HepG2 (cell line): ENCODE measurements at regions not wholly inside any gene's neighbourhood (a gene's known extent, or its start where the extent isn't known, plus 50 kb on each side); places are given as distances from the start of the nearest gene placed in this dataset.

Source experiments
- ATAC-seq: fragments of 200-7000 bp; cut with Tn5 transposase; 3 replicates; pipeline ENCODE4 v1.9.1; 2020; ENCODE audit warnings: mild to moderate bottlenecking, moderate library complexity
- BruUV-seq: library from RNA; stranded (reverse); fragments of 400-500 nt; replicated peaks from 2 replicates; lab custom pipeline; 2021; lab: Mats Ljungman, UMichigan
- CTCF ChIA-PET: fragments of 300-600 bp; formaldehyde crosslinking; extraction: SDS; loops from one replicate; lab custom pipeline; 2021; ENCODE audit warnings: low total read pairs, inconsistent platforms, low intra/inter-chr PET ratio; lab: Yijun Ruan, JAX
- POLR2A ChIA-PET: fragments of 350-600 bp; sonication (Branson Sonifier 250); formaldehyde crosslinking; loops from one replicate; lab custom pipeline; 2020; ENCODE audit warnings: antibody characterized with exemption, inconsistent platforms; lab: Yijun Ruan, JAX
- DNase-seq: peaks from one replicate; pipeline ENCODE4 v3.0.0-alpha.2; 2015; ENCODE audit warnings: low spot score
- FAIRE-seq: peaks from 3 replicates; lab custom pipeline; 2011; peaks lifted over from hg19 to GRCh38; lab: Jason Lieb, UNC
- H2AFZ ChIP-seq: one replicate; pipeline ENCODE4 v1.6.1; 2011; ENCODE audit warnings: low read length, inconsistent platforms
- H3K27ac ChIP-seq: fragments of 300-600 bp; 3 replicates; pipeline ENCODE4 v1.8.0; 2011; ENCODE audit warnings: mixed run types, mild to moderate bottlenecking, mixed read lengths, low read length, inconsistent platforms; ENCODE audit not compliant: insufficient read depth; ENCODE audit errors: extremely low read length
- H3K27me3 ChIP-seq, 2 experiments: fragments of 200-600 bp in 1 of 2; 2 replicates in 1 of 2; 3 replicates in 1 of 2; pipeline versions ENCODE4 v1.6.0 to v1.8.0; 2011; ENCODE audit warnings: low read length in 2 of 2, mild to moderate bottlenecking in 2 of 2, moderate library complexity in 2 of 2, inconsistent platforms in 1 of 2; ENCODE audit not compliant: insufficient read depth in 2 of 2, control insufficient read depth in 1 of 2
- H3K36me3 ChIP-seq, 2 experiments: fragments of 200-600 bp in 1 of 2; replicated peaks in 1 of 2; 2 replicates in 1 of 2; 3 replicates in 1 of 2; pipeline versions ENCODE4 v1.5.1 to v1.8.0; 2011; ENCODE audit warnings: low read length in 2 of 2, inconsistent platforms in 1 of 2; ENCODE audit not compliant: insufficient read depth in 2 of 2, control insufficient read depth in 1 of 2
- H3K4me1 ChIP-seq: 2 replicates; pipeline ENCODE4 v1.5.1; 2012; ENCODE audit warnings: low read length, inconsistent platforms; ENCODE audit not compliant: insufficient read depth
- H3K4me2 ChIP-seq: 2 replicates; pipeline ENCODE4 v1.6.0; 2011; ENCODE audit warnings: low read depth, low read length, inconsistent platforms
- H3K4me3 ChIP-seq, 3 experiments: fragments of 200-600 bp in 1 of 3; sonication (generic), shearing (Covaris generic) in 1 of 3; replicated peaks in 1 of 3; 2 replicates each; pipeline ENCODE4 v1.5.1; 2011 to 2016; ENCODE audit warnings: low read length in 3 of 3, inconsistent platforms in 2 of 3, low read depth in 2 of 3, mild to moderate bottlenecking in 2 of 3, control low read depth in 1 of 3, mixed read lengths in 1 of 3; ENCODE audit not compliant: insufficient read depth in 1 of 3
- H3K79me2 ChIP-seq: one replicate; pipeline ENCODE4 v1.6.1; 2011; ENCODE audit warnings: low read length, inconsistent platforms; ENCODE audit not compliant: insufficient read depth
- H3K9ac ChIP-seq: 2 replicates; pipeline ENCODE4 v1.6.0; 2011; ENCODE audit warnings: mild to moderate bottlenecking, low read depth, low read length, inconsistent platforms; ENCODE audit not compliant: insufficient read depth
- H3K9me3 ChIP-seq: 2 replicates; pipeline ENCODE4 v1.5.1; 2012; ENCODE audit warnings: mild to moderate bottlenecking, low read length
- H4K20me1 ChIP-seq: 2 replicates; pipeline ENCODE4 v1.6.0; 2011; ENCODE audit warnings: inconsistent platforms, mild to moderate bottlenecking, low read length, moderate library complexity; ENCODE audit not compliant: insufficient read depth
- ELF3 ChIP-seq: IDR thresholded peaks from 2 replicates; pipeline ENCODE4 v1.6.1; 2016; ENCODE audit warnings: missing genetic modification reagents, missing compliant biosample characterization
- GABPB1 ChIP-seq: IDR thresholded peaks from 2 replicates; pipeline ENCODE4 v1.6.1; 2016; ENCODE audit warnings: mild to moderate bottlenecking, missing genetic modification reagents, moderate library complexity, missing compliant biosample characterization
- GLI4 ChIP-seq: sonication (generic); formaldehyde crosslinking; IDR thresholded peaks from 2 replicates; pipeline ENCODE4 v1.5.1; 2020; ENCODE audit warnings: missing genetic modification reagents, mild to moderate bottlenecking, moderate library complexity, borderline replicate concordance
- HNF1A ChIP-seq, 2 experiments: sonication (generic) in 1 of 2; formaldehyde crosslinking in 1 of 2; IDR thresholded peaks; 2 replicates each; pipeline versions ENCODE4 v1.4.0 to v1.6.1; 2016 to 2020; ENCODE audit warnings: borderline replicate concordance in 1 of 2, low read depth in 1 of 2, mild to moderate bottlenecking in 1 of 2, missing genetic modification reagents in 1 of 2
- HOXA5 ChIP-seq: sonication (generic); formaldehyde crosslinking; IDR thresholded peaks from 2 replicates; pipeline ENCODE4 v1.4.0; 2020; ENCODE audit warnings: missing genetic modification reagents
- HOXD1 ChIP-seq: sonication (generic); formaldehyde crosslinking; IDR thresholded peaks from 2 replicates; pipeline ENCODE4 v1.5.0; 2020; ENCODE audit warnings: missing genetic modification reagents
- IKZF4 ChIP-seq: sonication (generic); formaldehyde crosslinking; IDR thresholded peaks from 2 replicates; pipeline ENCODE4 v1.5.1; 2020; ENCODE audit warnings: borderline replicate concordance, mild to moderate bottlenecking, low read depth, missing genetic modification reagents; ENCODE audit errors: not compliant biosample characterization
- KLF6 ChIP-seq: IDR thresholded peaks from 2 replicates; pipeline ENCODE4 v1.8.0; 2016; ENCODE audit warnings: missing biosample characterization, missing genetic modification reagents
- NFKB2 ChIP-seq: sonication (generic); formaldehyde crosslinking; IDR thresholded peaks from 2 replicates; pipeline ENCODE4 v1.4.0; 2020; ENCODE audit warnings: missing genetic modification reagents, borderline replicate concordance
- PHF20 ChIP-seq: sonication (generic); formaldehyde crosslinking; IDR thresholded peaks from 2 replicates; pipeline ENCODE4 v1.5.0; 2020; ENCODE audit warnings: mild to moderate bottlenecking, missing genetic modification reagents
- PLSCR1 ChIP-seq: sonication (generic); formaldehyde crosslinking; IDR thresholded peaks from 2 replicates; pipeline ENCODE4 v1.5.0; 2020; ENCODE audit warnings: missing genetic modification reagents, mild to moderate bottlenecking, borderline replicate concordance
- REPIN1 ChIP-seq: sonication (generic); formaldehyde crosslinking; IDR thresholded peaks from 2 replicates; pipeline ENCODE4 v1.8.0; 2022; ENCODE audit warnings: missing genetic modification reagents, low read depth, mild to moderate bottlenecking, borderline replicate concordance
- SIN3B ChIP-seq: fragments of 150-350 bp; IDR thresholded peaks from 2 replicates; pipeline ENCODE4 v1.6.1; 2014; ENCODE audit warnings: low read length
- SRF ChIP-seq: IDR thresholded peaks from 2 replicates; pipeline ENCODE4 v1.6.1; 2011; ENCODE audit warnings: mild to moderate bottlenecking, low read depth, low read length, moderate library complexity
- TMF1 ChIP-seq: sonication (generic); formaldehyde crosslinking; IDR thresholded peaks from 2 replicates; pipeline ENCODE4 v1.8.1; 2022; ENCODE audit warnings: low read depth, missing genetic modification reagents
- ZFP62 ChIP-seq: sonication (generic); formaldehyde crosslinking; IDR thresholded peaks from 2 replicates; pipeline ENCODE4 v1.4.0; 2020; ENCODE audit warnings: missing genetic modification reagents
- ZNF331 ChIP-seq: sonication (generic); formaldehyde crosslinking; IDR thresholded peaks from 2 replicates; pipeline ENCODE4 v1.4.0; 2020; ENCODE audit warnings: missing genetic modification reagents
- ZNF414 ChIP-seq: sonication (generic); formaldehyde crosslinking; IDR thresholded peaks from 2 replicates; pipeline ENCODE4 v1.5.0; 2020; ENCODE audit warnings: missing genetic modification reagents
- WGBS: methylation state at CpG from one replicate; pipeline ENCODE4 v1.1.6; 2017; ENCODE audit warnings: low lambda C conversion rate; 5-methylcytosine and 5-hydroxymethylcytosine counted together
- in situ Hi-C: cut with HindIII; loops from 2 replicates; pipeline ENCODE4 v1.10.0; 2017; ENCODE audit warnings: low pct_unique_long_range_greater_than_20kb; ENCODE audit not compliant: extremely low pct_ligation_motif_present
- intact Hi-C: fragments of 100-400 bp; cut with micrococcal nuclease; formaldehyde crosslinking; loops from one replicate; pipeline ENCODE4 v1.10.0; 2022; ENCODE audit not compliant: unreplicated experiment

- peak; percentile 27; the same call in 1 of the 2 replicates for TF ChIP-seq TMF1 (CRISPR knock-in tag)
- no peak for TF ChIP-seq NFKB2 (CRISPR knock-in tag)
- TF ChIP-seq IKZF4 (CRISPR knock-in tag) = no peak
- TF ChIP-seq HOXA5 (CRISPR knock-in tag) = no peak
- no peak for TF ChIP-seq HOXD1
- no peak for TF ChIP-seq ZNF414 (CRISPR knock-in tag)
- peak; percentile 100 for TF ChIP-seq ZNF331
- TF ChIP-seq PHF20 (CRISPR knock-in tag) = no peak
- no peak for TF ChIP-seq KLF6 (CRISPR knock-in tag)
- TF ChIP-seq REPIN1 (CRISPR knock-in tag) = no peak
- 0 out of 2 replicates have a peak, but pooled peaks have one; percentile 64 for TF ChIP-seq GLI4 (CRISPR knock-in tag)
- TF ChIP-seq SRF = no peak
- no peak for TF ChIP-seq GABPB1 (CRISPR knock-in tag)
Measured at GRCh38 chr2:74766780-74767179, 67.1 kb upstream of the HK2 start (continued).

GRCh38 chr2:74767618-74768017 lies 66.3 kb upstream of the HK2 start:
- CTCF ChIA-PET = no interaction called here
- FAIRE-seq = no peak
- TF ChIP-seq ELF3 (CRISPR knock-in tag) = peak; percentile 36; the same call in 1 of the 2 replicates
- TF ChIP-seq ZFP62 (CRISPR knock-in tag) = no peak
- no peak for TF ChIP-seq PLSCR1 (CRISPR knock-in tag)
- no peak for TF ChIP-seq SIN3B
- peak; percentile 43; the same call in 1 of the 2 replicates for TF ChIP-seq HNF1A (IDR thresholded peaks at IDR 0.05; ENCODE audit: low read depth)
- TF ChIP-seq HNF1A (CRISPR knock-in tag; IDR thresholded peaks at IDR 0.05; ENCODE audit: borderline replicate concordance) = peak; percentile 50; the same call in 1 of the 2 replicates

More at GRCh38 chr2:74767618-74768017, 66.3 kb upstream of the HK2 start:
- H4K20me1 ChIP-seq = no peaks in the 10 kb centered on the region
- no peak overlapping the region for H3K9ac ChIP-seq
- H3K27ac ChIP-seq = no peak overlapping the region
- no peak overlapping the region for H3K4me3 ChIP-seq
- DNase-seq (peak; percentile 83), ATAC-seq (no peak; the same call in 2 of the 3 replicates)
- H3K4me1 ChIP-seq = peaks cover 63% of the 10 kb centered on the region
- peak overlapping the region; percentile 48 for H3K4me2 ChIP-seq
- H3K27me3 ChIP-seq = no peaks in the 10 kb centered on the region
- POLR2A ChIA-PET = no interaction called here
- no peaks in the 10 kb centered on the region for H3K36me3 ChIP-seq
- intact Hi-C loops = no loop called here
- H3K79me2 ChIP-seq = no peaks in the 10 kb centered on the region
- H3K9me3 ChIP-seq = no peaks in the 10 kb centered on the region
- BruUV-seq = no TSS peak
- 64% methylated on average over 2 of the region's 2 CpGs for WGBS
- in situ Hi-C loops = no loop called here
- H2AFZ ChIP-seq = no peak overlapping the region
